H1 (cell line): ENCODE measurements at regions not wholly inside any gene's neighbourhood (a gene's known extent, or its start where the extent isn't known, plus 50 kb on each side); places are given as distances from the start of the nearest gene placed in this dataset.

Experiments used
- CHD7 ChIP-seq: fragments of 300-600 bp; sonication (generic); IDR thresholded peaks from 2 replicates; pipeline ENCODE4 v1.7.1; 2012; ENCODE audit warnings: low read length, moderate library complexity, mild to moderate bottlenecking, inconsistent platforms; ENCODE audit not compliant: insufficient replicate concordance
- ZNF274 ChIP-seq: IDR thresholded peaks from 2 replicates; pipeline ENCODE4 v1.7.0; 2012; ENCODE audit warnings: low read length, borderline replicate concordance; ENCODE audit errors: extremely low read depth

- TF ChIP-seq CHD7: no peak
- TF ChIP-seq ZNF274: no peak
- TF ChIP-seq, all 59 proteins: peak for 0
Observed at GRCh38 chr12:46112364-46112763, 122.0 kb upstream of the SCAF11 start (continued).
